ENCODE measurements at regions not wholly inside any gene's neighbourhood (a gene's known extent, or its start where the extent isn't known, plus 50 kb on each side); places are given as distances from the start of the nearest gene placed in this dataset.
"Not testable (repeated sequence)": the region's sequence is repeated elsewhere in the genome, so short reads cannot be mapped to it uniquely, and the experiment has no call there.

DNA sequence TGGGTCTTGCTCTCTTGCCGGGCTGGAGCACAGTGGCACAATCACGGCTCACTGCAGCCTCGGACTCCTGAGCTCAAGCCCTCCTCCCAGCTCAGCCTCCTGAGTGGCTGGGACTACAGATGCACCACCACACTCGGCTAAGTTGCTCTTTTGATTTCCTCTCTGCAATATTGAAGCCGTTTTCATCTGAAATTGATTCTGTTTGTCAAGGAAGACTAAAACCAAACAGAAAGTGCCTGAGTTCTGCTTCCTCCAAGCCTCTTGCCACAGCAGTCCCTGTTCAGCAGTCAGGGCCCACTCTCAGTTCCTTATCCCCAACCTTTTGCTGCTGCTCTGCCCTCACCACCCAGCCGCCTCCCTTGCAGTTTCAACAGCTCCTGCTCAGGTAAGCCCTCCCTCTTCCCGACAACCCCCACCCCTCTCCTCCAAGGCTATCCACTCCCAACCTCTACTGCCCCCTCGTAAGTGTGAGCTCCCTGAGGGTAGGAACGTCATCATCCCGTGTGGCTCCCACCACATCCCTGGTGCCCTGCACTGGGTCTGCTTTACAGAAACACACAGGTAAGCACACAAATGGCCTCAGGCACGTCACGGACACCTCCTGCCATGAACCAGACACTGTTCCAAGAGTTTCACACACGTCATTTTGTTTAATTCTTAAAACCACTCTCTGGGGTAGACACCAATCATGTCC is 70.7 kb upstream of the TAB2 start:
- DNase-seq: no peak

GRCh38 chr6:149247385-149247763 is 70.1 kb upstream of the TAB2 start:
- DNase-seq: no peak

DNA sequence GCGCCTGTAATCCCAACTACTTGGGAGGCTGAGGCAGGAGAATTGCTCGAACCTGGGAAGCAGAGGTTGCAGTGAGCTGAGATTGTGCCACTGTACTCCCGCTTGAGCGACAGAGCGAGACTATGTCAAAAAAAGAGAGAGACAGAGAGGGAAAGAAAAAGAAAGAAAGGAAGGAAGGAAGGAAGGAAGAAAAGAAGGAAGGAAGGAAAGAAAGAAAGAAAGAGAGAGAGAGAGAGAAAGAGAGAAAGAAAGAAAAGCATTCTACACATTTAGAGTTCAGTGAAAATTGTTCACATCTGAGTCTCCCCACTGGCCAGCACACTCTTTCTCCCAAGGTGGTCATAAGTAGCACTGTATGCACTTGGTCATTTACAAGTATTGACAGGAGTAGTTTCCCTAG is 69.2 kb upstream of the TAB2 start:
- DNase-seq: not testable (repeated sequence)

DNA sequence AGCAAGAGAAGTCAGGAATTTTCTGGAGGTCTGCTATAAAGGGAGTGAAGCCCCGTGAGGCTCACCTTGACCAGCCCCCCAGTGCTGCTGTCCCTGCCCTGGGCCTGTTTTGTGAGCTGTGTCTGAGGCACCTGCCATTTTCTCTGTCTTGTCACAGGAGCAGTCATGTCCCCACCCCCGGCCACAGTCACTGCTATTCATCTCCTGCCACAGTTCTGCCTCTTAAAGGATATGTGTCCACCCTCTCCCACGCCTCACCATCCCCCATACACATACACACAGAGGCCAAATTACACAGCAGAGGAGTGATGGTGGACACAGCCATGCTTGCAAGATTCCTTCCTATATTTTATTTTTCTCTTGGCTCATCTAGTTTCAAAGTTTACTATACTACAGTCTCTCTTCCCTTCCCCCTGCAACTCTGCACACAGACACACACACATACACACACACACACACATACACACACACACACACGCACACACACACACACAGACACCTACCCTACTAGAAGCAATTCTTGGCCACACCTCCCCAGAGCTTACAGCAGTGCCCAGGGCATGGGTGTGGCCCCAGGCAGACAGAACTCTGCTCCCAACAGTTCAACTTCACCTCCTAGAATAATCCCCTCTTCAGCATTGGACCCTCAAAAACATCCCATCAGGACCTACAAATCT is 68.7 kb upstream of the TAB2 start:
- no peak for DNase-seq

GRCh38 chr6:149249370-149250357 is 67.8 kb upstream of the TAB2 start:
- no peak for DNase-seq

GRCh38 chr6:149250951-149251350 is 66.6 kb upstream of the TAB2 start:
- DNase-seq: no peak

GRCh38 chr6:149252622-149253021 is 64.9 kb upstream of the TAB2 start:
- DNase-seq: no peak

- no peak for DNase-seq
These were observed 63.3 kb upstream of the TAB2 start for GRCh38 chr6:149254253-149254652.

GRCh38 chr6:149259753-149260152 is 57.8 kb upstream of the TAB2 start:
- DNase-seq: no peak

GRCh38 chr6:149260214-149260874 is 57.2 kb upstream of the TAB2 start:
- no peak for DNase-seq

DNA sequence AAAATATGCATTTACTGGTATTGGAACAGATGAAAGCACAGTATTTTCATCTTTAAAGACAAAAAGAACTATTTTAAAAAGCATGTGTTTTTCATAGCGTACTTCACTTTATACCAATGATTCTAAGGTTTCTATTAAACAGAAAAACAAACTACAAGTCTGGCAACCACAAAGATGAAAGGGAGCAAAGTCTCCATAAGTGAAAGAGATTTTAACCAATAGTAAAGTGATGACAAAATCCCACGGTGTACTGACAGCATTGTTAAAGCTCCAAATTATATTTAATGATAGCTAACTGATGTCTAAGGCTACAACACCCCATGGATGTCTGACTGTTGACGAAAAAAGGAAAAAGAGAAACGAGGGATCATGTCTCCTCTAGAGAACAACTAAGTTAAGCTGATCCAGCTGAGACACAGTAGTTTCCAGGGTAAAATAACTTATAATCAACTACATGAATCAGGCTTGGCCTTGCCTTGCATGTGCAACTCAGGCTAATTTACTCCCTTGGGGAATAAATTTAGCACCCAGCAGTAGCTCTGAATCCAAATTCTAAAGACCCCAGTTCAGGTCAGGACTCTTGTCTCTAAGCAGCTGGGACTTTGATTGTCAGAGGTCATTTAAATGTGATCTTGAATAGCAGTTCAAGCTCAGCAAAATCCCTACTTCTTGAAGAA is 56.0 kb upstream of the TAB2 start:
- no peak for DNase-seq

DNA sequence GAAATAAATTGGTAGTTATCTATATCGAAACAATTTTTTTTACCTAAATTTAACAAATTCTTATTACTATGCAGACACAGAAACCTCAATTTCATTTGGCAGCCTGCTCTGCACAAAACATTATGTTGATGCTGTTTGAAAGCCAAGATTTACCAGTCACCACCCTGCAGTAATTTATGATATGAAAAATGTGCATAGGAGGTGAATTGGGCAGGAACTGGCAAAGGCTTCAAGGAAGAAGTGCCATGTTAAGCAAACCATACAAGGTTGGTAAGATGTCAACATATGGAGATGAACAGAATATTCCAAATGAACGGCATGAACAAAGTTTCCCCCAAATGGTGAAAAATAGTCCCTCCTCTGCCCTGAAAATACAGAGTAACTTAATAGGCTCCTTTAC is 54.2 kb upstream of the TAB2 start:
- no peak for DNase-seq

DNA sequence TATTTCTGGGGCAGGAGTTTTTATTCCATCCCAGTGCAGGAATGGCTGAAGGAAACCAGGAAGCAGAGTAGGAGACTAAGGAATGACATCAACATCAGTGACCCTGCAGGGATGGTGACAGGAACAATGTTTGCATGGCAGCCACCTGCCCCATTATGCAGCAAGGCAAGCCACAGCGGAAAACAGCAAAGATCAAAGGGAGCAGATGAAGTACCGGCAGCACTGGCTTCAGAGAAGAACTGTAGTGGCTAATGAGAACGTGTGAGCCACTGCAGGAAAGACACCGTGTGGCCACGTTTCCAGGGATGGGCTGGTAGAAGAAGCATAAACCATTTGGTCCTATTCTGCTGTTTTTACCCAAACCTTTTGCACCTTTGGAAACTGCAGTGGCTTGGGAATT is 52.9 kb upstream of the TAB2 start:
- no peak for DNase-seq

DNA sequence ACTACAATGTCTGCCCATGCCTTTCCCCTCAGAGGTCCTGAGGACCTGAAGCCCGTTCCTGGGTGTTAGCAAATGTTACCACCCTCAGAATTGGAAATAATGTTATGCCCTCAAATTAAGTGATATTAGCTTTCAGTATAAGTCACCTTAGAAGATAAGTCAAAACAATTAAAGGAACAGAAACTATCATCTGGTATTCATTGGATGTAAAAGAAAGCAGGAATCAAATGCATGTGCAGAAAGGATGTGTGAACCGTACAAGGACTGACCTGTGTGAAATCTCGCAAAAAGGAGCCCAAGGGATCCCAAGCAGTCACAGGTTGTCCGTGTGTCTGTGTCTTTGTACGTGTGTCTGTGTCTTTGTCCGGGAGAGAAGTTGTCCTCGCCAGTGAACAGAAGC is 51.6 kb upstream of the TAB2 start:
- DNase-seq: no peak

DNA sequence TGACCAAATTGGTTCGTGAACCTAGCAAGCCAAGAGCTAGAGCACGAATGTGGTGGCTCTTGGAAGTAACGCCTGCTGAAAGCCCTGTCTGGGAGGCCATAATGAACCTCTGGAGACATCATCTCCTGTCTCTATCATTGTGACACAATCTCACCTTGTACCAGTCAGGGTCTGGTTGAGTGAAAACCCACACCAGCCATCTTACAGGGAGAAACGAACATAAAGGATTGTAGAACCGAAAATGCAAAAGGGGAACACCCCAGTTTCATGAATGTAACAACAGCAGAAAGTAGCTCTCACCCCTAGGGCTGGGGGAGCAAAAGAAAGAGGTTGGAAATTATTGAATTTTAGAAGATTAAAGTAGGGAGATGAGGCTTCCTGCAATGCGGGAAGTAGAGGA is 50.9 kb upstream of the TAB2 start:
- no peak for DNase-seq

GRCh38 chr6:149267072-149267471 is 50.4 kb upstream of the TAB2 start:
- no peak for DNase-seq

DNA sequence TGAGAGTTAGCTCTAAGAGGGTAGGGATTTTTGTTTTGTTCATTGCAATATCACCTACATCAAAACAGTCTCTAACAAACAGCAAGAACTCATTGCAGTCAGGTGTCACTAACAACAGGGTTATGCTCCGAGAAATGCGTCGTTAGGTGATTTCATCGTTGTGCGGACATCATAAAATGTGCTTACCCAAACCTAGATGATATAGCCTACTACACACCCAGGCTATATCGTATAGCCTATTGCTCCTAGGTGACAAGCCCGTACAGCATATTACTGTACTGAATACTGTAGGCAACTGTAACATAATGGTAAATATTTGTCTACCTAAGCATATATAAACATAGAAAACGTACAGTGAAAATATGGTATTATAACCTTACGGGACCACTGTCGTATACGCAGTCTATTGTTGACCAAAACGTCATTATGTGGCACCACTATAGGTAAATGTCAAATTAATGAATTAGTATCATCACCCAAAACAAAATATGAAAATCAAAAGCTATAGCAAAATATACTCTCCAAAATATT is 49.9 kb upstream of the TAB2 start:
- DNase-seq: no peak
